RCC 7860 (cell line): ENCODE measurements at regions not wholly inside any gene's neighbourhood (a gene's known extent, or its start where the extent isn't known, plus 50 kb on each side); places are given as distances from the start of the nearest gene placed in this dataset.
"Not testable (repeated sequence)": the region's sequence is repeated elsewhere in the genome, so short reads cannot be mapped to it uniquely, and the experiment has no call there.

Experiments
- DNase-seq: peaks from one replicate; pipeline ENCODE4 v3.0.0-alpha.2; 2015; ENCODE audit warnings: low spot score
- FAIRE-seq: peaks from 2 replicates; lab custom pipeline; 2012; peaks lifted over from hg19 to GRCh38; lab: Jason Lieb, UNC

DNA sequence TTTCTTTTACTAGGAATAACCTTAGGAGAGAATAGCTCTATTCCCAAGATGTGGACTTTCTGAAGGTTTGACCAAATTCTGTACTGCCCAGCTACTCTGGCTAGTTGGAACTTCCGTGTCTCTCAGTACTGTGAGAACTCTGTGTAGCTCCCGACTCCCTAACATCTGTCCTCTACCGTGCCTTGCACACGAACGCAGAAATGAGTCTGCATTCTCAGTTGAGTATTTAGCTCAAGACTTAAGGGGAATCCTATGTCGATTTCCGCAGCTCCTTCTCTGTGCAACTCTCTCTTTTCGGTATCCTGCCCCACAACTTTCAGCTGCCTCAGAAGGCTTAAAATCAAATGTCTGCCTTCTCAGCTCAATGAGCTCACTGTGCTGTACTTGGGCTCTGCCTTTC, 86.7 kb upstream of the EPHB3 start:
- DNase-seq: no peak
- no peak for FAIRE-seq

DNA sequence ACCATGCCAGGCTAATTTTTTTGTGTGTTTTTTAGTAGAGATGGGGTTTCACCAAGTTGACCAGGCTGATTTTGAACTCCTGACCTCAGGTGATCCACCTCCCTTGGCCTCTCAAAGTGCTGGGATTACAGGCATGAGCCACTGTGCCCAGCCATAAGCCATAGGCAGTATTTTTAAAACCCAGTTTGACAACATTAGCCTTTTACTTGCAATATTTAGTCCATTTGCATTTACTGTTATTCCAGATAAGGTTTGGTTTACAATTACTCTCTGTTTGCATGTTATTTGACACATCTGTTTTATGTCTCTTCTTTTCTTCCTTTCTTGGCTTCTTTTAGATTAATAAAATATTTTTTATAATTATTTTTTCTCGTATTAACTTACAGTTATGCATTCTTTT, 83.6 kb upstream of the EPHB3 start:
- DNase-seq: no peak
- FAIRE-seq: no peak

DNA sequence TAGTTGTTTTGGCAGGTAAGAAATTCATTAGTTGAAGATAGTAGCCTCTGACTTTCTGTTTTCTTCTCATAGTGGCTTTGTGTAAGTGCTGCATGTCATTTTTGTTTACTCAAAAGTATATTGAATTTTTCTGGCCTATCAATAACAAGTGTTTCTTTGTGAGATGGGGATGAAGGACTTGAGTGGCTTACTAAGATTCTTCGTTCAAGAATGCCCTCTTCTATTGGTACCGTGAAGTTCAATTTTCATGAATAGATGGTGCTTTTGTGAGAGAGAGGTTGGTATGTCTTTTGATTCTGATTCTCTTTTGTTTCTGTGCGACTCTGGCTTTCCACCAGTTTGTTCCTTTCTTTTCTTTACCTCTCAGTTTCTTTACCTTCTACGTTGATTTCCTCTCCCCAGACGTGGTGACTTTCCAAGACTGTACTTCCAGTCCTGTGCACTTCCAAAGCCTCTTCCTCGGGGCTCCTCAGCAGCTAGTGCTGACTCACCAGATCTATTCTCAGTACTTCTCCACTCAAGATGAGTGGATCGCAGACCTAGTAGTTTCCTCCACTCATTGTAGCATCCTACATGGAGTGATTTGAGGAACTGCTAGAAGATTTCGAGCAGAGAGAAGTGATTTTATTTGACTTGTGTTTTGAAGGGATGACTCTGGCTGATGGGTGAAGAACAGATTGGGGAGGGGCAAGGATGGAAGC, 82.0 kb upstream of the EPHB3 start:
- DNase-seq: no peak
- FAIRE-seq: no peak

DNA sequence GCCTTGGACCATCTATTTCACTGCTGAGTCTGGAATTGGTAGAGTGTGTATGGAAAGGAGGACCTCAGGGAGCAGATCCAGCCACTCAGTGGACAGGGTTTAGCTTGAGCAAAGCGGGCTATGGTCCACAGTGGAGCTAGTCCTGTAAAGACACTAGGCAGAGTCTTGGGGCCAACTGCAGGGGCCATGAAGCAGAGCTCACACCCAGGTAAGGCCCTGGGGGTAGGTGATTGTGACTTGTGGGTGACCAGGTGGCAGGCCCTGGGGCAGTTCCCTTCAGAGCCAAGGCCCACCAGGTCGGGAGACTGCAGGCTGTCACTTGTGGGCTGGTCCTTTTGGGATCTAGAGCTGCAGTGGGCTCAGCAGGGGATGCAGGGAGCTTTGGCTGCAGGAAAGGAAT, 80.8 kb upstream of the EPHB3 start:
- no peak for FAIRE-seq

DNA sequence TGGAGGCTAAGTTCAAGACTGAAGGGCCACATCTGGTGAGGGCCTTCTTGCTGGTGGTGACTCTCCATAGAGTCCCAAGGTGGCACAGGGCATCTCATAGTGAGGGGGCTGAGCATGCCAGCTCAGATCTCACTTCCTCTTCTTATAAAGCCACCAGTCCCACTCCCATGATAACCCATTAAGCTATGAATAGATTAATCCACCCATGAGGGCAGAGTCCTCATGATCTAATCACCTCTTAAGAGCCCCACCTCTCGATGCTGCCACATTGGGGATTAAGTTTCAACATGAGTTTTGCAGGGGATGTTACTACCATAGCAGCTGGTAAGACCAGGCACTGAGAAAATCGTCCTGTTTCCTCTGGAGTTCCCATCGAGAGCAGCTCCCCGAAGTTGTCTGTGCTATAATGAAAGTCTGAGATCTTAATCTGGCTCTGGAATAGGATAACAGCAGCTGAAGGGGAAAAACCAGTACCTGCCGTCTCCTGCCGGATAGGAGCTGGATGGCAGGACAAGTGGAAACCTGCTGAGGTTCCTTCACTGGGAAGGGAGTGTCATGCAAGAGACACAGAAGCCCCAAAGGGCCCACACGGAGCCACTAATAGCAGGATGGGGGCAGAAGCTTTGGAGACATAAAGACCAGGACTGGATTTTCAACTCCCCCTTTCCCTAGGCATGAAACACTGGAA, 79.5 kb upstream of the EPHB3 start:
- FAIRE-seq: no peak
- DNase-seq: no peak

More for the DNA sequence above, 80.8 kb upstream of the EPHB3 start:
- no peak for DNase-seq

DNA sequence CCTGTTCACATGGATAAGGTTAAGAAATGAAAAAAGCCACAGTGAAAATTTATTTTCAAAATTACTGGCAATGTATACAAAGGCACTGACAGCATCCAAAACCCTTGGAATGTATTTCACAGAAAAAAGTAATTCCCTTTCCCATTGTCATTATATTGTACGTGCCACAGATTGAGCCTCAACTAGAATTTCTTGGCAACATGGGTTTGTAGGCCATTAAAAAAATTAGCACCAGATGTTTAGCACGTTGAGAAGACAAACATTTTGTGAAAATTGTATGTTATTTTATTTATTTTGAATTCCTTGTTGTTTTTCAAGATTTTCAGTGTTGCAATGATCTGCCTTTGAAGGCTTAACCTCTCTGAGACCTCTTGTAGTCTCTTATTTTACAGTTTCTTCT, 76.3 kb upstream of the EPHB3 start:
- FAIRE-seq (no peak), DNase-seq (no peak)

DNA sequence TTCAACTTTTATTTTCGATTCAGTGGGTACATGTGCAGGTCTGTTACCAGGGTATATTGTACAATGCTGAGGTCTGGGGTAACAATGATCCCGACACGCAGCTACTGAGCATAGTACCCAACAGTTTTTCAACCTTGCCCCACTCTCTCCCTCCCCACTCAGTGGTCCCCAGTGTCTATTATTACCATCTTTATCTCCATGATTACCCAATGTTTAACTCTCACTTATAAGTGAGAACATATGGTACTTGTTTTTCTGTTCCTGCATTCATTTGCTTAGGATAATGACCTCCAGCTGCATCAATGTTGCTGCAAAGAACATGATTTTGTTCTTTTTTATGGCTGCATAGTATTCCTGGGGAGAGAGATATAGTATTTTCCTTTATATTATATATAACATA, 75.7 kb upstream of the EPHB3 start:
- no peak for FAIRE-seq
- DNase-seq: no peak

DNA sequence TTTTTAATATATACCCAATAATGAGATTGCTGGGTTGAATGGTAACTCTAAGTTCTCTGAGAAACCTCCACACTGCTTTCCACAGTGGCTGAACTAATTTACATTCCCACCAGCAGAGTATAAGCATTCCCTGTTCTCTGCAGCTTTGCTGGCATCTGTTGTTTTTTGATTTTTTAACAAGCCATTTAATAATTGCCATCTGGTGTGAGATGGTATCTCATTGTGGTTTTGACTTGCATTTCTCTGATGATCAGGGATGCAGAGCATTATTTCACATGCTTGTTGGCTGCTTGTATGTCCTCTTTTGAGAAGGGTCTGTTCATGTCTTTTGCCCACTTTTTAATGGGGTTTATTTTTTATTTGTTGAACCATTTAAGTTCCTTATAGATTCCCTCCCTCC, 75.0 kb upstream of the EPHB3 start:
- DNase-seq: no peak
- FAIRE-seq: no peak

DNA sequence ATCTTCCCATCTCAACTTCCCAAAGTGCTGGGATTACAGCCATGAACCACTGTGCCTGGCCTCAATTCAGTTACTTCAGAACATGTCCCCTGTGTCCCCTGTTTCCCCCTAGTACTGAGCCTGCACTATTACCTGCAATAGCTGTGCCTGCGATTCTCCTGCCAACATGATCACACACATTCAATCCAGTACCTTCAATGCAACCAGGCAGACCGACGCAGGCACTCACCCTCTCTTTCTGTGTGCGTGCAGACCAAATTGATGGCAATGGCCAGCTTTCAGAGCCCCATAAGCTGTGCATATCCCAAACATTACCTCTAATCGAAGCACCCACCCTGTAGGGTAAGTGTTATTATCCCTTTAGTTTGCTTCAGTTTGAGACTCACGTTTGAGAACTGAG, 73.0 kb upstream of the EPHB3 start:
- FAIRE-seq (no peak), DNase-seq (no peak)

DNA sequence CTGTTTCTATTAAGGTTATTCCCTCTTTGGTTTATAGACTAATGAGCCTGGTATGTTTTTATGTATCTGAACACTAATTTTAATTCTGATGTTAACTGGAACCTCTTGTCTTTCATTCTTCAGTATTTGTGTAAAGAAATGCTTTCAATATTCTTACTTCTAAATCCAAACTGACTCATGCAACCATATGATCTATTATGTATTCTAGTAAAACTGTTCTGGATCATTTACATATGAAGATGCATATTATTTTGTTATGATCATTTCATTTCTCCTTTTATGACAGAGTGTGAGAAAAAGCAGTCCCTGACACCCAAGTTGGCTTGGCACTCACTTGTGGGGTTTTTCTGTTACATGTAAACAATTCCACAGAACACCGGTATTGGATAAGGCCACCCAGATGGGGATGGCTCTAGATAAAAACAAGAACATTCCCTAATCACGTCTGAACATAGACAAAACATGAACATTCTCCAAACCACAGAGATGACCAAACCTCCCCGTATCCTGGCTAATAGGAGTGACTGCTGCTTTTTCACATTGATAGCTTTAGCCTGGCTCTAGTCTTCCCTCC, 72.2 kb upstream of the EPHB3 start:
- no peak for FAIRE-seq
- DNase-seq: no peak

DNA sequence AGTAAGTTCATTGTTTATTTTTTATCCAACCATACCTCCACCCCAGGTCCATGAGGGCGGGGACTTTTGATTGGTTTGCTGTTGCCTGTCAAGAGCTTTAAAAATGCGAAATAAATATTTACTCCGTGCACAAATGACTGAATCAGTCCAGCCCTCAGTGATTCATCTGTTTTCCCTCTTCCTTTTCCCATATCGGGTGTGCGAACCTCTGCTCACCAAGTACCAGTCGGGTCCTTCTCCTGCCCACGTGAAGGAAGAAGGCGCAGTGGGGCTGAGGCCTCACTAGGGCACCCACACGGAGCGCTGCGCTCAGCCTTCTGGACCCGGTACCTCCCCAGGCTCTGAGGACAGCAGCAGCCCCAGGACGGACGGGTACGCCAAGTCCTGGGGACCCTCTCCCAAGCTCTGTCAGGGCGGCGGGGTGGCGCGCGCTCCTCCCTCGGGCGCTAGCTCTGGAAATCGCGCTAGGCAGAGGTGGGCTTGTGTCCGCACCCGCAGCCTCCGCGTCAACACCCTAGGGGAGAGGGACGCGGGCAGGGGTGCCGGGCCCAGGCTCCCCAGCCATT, 70.5 kb upstream of the EPHB3 start:
- FAIRE-seq (no peak), DNase-seq (no peak)

DNA sequence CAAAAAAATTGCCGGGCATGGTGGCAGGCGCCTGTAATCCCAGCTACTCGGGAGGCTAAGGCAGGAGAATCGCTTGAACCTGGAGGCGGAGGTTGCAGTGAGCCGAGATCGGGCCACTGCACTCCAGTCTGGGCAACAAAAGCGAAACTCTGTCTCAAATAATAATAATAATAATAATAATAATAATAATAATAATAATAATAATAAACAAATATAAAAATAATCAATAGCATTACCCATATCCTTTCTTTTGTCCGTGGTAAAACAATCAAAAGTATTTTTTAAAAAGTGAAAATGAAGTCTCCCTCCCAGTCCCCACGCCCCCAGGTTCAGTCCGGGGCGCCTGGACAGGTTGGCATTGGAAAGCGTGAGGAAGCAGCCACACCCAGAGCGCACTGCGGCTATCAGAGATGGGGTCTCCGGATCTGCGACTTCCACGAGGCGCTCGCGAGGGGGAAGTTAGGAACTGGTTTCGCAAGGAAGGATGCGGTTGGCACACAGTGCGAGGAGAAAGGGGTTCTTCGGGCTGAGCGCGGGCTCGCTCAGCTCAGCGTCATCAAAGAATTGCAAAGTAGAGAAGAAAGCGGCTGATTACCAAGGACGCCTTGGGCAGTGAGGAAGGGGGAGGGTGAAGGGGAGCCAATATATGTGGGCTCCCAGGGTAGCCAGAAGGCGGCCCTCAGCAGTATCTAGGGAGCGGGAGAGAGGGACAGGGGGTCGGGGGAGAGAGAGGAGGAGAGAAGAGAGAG, 69.5 kb upstream of the EPHB3 start:
- FAIRE-seq (no peak), DNase-seq (no peak)

DNA sequence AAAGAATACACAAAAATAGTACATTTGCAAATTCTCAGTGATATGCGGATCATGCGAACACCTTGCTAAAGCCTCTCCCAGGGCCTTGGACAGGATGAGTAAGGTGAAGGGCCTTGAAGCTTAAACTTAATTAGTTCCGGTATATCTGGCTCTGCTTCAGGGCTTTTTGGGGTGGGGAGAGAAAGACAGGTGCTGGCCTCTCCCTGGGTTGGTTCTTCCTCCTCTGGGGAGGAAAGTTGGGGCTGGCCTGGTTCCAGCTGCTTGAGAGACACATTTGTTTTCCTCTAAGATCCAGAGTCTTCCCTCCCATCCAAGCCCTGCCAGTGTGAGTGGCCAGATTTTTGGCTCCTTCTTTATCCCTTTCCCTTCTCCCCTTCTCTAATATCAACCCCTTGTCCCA, 64.7 kb upstream of the EPHB3 start:
- DNase-seq (no peak), FAIRE-seq (no peak)

DNA sequence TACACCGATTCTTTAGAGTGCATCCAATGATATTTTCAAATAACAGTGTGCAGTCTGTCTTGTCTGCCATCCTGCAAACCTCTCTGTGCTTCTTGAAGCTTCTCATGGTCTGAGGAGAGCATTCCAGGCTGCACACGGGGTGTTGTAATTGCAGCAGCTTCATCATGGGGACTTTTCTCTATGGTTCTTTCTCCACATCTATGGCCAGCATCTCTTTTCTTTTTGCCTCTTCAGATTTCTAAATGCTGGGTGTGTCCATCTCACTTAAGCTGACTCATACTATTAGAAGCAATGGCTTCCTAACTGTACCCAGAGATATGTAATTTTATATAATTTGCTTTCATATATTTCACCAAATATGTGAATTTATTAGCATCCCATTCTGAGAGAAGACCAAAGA, 63.8 kb upstream of the EPHB3 start:
- no peak for DNase-seq

DNA sequence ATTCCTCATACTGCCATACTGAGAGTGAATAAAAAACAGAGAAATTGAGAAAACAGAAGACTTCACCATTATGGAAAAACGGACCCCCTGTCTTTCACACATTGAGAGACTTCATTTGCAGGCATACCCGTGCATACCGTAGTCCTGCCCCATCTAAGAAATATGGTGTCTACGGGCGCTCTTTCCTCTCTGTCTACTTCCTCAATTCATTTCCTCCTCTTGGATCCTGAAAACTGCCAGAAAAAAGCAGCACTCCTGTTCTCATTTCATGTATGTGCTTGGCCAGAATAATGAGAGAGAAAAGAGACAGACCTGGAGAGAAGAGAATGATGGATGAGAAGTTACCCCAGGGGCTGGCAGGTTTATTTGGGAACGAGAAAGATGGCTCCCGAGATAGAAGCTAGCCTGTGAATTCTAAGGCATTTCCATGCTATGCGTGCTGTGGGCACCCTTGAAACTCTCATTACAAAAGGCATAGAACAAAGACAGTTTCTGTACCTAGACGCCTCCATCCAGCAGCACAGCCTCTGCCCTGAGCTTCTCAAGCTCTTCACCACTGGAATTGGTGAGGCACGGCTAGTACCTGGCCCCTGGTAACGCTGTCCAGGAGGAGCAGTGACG, 62.5 kb upstream of the EPHB3 start:
- no peak for FAIRE-seq

More for the DNA sequence above, 63.8 kb upstream of the EPHB3 start:
- no peak for FAIRE-seq

DNA sequence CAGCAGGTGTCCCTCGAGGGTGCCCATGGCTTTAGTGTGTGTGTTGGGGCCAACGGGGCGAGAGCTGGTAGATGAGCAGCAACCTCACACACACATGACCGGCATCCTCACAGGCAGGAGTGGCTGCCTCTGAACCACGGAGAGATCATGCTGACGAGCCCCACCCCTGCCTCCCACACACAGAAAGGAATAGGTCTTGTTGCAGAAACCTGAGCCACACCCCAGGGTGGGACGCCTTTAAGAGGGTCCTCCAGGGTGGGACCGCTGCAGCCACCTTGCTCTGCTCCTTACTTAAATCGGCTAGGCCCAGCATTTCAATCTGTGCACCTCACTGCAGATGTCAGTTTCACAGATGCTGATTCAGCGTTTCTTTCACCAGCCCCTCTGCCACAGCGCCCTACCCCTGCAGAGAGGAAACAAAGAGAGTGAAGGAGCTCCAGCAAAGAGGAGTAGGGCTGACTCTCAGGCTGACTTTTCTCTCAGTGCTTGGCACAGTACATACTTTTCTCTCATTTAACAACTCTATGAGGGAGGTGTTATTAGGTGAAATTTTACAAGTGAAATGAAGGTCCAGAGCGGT, 61.2 kb upstream of the EPHB3 start:
- no peak for FAIRE-seq
- no peak for DNase-seq

More for the DNA sequence above, 62.5 kb upstream of the EPHB3 start:
- DNase-seq: no peak

DNA sequence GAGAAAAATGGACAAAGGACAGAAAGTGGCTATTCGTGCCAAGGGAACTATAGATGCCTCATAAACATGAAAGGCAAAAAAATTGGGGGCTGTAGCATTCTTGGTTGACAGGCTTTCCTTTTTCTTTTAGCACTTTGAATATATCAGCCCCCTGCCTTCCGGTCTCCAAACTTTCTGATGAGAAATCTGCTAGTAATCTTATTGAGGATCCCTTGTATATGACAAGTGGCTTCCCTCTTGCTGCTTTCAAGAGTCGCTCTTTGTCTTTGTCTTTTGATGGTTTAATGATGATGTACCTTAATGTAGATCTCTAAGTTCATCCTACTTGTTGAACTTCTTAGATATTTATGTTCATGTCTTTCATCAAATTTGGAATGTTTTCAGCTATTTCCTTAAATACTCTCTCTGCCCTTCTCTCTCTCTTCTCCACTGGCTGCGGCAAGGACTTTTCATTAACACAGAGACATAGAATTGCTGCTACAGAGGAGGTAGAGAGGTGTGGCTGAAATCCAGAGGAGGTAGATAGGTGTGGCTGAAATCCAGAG, 59.4 kb upstream of the EPHB3 start:
- FAIRE-seq (no peak), DNase-seq (no peak)

DNA sequence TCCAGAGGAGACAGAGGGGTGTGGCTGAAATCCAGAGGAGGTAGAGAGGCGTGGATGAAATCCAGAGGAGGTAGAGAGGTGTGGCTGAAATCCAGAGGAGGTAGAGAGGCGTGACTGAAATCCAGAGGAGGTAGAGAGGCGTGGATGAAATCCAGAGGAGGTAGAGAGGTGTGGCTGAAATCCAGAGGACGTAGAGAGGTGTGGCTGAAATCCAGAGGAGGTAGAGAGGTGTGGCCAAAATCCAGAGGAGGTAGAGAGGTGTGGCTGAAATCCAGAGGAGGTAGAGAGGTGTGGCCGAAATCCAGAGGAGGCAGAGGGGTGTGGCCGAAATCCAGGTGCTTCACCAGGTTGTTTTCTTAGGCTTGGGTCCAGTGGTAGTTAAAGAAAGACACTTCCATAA, 58.7 kb upstream of the EPHB3 start:
- FAIRE-seq, DNase-seq: not testable (repeated sequence)

DNA sequence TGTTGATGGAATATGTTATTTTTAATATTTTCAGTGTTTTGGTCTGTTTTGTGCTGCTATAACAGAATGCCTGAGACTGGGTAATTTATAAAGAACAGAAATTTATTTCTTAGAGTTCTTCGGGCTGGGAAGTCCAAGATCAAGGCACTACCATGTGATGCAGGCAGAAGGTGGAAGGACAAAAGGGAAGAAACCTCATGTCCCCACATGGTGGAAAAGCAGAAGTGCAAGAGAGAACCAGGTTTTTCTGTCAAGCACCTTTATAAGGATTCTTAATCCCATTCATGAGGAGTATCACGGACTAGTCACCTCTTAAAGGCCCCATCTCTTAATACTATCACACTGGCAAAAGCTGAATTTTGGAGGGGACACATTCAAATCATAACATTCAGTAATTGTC, 57.9 kb upstream of the EPHB3 start:
- DNase-seq (no peak), FAIRE-seq (no peak)
